ENCODE measurements at regions not wholly inside any gene's neighbourhood (a gene's known extent, or its start where the extent isn't known, plus 50 kb on each side); places are given as distances from the start of the nearest gene placed in this dataset.
"Not testable (repeated sequence)": the region's sequence is repeated elsewhere in the genome, so short reads cannot be mapped to it uniquely, and the experiment has no call there.

DNA sequence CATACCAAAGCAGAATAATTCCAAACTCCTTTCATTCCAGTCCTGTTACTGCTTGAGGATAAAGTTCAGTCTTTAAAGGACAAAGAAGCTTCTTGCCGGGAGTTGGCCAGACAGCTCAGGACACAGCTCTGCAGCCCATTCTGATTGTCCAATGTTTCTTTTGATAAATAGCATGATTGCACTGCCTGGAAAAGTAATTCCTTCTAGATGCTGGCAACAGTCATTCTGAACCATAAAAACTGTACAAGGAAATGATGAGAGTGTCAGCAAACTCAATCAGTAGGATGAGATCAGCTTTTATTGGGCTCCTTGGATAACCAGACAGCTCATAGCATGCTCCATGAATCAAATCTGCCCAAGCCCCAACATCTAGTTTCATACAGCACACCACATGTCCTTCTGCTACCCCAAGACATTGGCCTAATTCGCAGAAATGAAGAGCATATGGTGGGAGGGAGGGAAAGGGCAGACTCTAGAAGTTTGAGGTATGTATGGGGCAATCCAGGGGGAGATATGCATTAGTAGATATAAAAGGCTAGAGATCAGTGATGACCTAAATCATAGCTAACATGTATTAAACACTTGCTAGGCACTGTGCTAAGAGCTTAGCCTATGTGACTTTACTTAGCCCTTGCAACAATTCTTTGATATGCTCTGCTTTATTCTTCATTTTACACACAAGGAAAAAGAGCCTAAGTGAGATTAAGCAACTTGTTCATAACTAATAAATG, 219.9 kb upstream of the NREP start:
- DNase-seq (ENCODE audit: low read depth), result peak; percentile 87

DNA sequence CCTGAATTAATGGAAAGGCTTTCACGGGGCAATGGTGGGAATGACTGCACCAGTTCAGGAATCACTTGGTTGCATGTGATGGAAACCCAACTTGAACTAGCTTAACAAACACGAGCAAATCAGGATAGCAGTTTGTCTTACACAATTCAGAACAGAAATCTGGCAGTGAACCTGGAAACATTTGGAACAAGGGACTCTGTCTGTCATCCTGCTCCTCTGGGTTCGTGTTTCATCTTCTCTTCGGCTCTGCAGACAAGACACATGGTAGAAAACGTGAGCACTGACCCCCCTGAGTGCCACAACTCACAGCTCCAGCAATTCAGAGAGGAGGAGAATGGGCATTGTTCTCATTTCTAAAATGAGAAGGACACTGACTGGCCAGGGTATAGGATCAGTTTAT, 218.1 kb upstream of the NREP start:
- peak; percentile 35 for DNase-seq (ENCODE audit: low read depth)

DNA sequence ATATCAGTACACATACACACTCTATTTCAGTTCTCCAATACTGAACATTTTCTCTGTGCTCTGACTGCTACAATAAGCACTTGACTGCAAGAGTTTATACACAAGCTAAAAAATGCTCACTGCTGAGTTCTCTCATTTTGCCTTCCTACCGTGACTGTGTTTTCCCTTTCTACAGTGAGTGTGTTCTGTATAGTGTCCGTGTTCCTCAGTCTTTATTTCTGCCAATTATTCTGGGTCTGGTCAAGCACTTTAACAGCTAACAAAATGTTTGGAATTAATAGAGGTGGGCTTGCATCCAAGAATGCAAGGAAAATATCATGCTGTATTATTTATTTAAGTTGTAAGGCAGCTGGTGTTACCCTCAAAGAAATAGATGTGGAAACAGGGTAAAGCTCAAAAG, 217.0 kb upstream of the NREP start:
- peak; percentile 50 for DNase-seq (ENCODE audit: low read depth)

DNA sequence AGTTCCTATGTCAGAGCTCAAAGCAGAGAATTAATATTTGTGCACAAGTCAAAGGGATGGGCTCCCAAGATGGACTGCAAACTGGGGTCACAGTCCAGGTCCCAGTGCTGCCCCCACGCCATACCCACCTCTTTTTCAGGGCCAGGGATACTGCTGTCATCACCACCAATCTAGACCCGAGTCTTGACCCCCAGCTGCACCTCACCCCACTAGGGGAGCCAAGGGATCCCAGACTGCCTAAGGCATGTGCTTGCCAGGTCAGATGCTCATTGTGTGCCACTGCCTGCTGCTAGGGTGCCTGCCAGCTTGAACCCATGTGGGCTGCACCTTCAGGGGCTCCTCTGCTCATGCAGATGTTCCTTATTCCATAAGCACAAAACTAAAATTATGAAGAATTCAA, 215.6 kb upstream of the NREP start:
- no peak for DNase-seq (ENCODE audit: low read depth)

DNA sequence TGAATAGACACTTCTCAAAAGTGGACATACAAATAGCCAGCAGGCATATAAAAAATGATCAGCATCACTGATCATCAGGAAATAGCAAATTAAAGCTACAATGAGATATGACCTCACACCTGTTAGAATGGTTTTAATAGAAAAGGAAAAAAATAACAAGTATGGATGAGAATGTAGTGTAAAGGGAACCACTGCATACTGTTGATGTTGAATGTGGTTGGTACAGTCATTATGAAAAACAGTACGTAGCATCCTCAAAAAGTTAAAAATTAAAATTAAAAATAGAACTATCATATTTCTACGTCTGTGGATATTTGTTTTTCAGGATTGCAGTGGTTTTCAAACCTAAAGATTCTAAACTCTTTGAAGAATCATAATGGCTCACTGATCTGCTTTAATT, 215.1 kb upstream of the NREP start:
- DNase-seq (ENCODE audit: low read depth), result no peak

DNA sequence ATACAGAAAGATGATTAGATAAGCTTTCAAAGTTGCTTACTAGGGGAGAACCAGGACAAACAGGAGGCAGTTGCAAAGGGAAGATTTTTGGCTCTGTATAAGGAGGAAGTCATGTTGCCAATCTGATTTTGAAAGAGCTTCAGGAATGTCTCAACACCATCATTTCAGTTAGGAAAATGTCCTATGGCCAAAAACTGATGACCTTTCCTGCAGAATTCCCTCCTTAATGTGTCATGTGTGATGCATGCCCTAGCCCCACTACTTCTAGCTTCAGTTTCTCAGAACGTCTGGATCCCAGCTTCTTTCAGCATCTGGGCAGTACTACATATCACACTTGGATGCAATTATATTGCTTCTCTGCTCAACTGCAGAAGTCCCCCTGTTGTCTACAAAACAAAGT, 211.5 kb upstream of the NREP start:
- peak; percentile 83 for DNase-seq (ENCODE audit: low read depth)

DNA sequence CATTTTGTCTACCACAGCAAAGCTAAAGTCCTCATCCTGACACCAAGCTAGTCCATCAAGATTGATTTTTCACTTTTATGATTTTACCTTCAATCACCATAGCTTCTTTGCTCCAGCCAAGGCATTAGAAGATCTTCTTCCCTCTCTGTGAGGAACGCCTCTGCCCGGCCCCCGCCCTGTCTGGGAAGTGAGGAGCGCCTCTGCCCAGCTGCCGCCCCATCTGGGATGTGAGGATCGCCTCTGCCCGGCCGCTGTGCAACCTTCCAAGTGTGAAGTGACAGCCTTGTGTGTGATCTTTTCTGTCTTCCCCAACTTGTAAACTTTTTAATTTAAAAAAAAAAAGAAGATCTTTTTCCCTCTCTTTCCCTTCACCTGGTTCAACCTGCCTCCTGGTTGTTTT, 210.5 kb upstream of the NREP start:
- DNase-seq (ENCODE audit: low read depth), result no peak

DNA sequence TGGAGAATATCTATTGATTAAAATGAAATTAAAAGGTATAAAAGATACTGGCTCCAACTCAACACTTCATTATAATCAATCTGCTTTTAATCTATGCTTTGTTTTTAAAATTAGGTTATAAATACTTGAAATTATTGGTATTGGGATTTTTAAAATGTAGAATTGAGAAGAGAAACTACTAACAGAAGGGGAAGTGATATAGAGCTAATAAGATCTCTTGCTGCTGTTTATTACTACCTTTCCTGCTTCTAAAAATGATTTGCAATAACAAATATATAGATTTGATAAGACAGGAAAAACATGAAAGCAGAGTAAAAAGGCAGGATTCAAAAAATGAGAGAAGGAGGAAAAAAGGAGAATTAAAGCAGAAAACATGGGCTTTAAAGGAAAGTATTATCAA, 209.3 kb upstream of the NREP start:
- no peak for DNase-seq (ENCODE audit: low read depth)

DNA sequence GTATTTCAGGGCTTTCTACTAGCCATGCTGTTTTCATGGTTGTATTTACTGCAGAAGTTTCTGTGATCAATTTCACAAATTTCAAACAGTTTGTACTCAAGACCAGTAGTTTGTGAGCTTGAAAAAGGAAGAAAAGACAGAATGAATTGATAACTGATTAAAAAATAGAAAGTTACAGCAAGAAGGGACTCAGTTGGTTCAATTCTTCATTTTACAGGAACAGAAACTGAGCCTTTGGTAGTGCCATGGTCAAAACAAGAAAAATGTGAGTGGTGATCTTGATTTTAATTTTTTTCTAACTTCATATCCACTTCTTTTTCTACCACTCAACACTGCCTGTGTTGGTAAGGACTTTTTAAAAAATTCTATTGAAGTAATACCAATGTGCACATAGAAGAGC, 206.6 kb upstream of the NREP start:
- DNase-seq (ENCODE audit: low read depth), result no peak

DNA sequence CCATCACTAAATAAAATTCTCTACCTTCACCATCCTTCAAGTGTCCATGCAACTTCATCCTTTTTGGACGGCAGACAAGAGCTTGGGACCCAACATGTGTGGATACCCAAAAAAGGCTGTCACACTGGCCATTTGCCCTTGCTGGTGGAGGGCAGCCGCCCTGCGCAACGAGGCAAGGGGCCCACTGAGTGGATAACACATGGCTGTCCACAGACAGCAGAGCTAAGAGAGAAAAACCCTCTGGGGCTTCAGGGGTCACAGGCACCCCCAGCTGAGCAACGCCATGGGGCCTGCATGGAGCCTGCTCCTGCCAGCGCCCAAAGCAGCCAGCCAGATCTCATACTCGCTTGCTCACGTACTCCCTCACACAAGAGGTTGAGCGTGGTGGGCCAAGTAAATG, 205.9 kb upstream of the NREP start:
- no peak for DNase-seq (ENCODE audit: low read depth)

DNA sequence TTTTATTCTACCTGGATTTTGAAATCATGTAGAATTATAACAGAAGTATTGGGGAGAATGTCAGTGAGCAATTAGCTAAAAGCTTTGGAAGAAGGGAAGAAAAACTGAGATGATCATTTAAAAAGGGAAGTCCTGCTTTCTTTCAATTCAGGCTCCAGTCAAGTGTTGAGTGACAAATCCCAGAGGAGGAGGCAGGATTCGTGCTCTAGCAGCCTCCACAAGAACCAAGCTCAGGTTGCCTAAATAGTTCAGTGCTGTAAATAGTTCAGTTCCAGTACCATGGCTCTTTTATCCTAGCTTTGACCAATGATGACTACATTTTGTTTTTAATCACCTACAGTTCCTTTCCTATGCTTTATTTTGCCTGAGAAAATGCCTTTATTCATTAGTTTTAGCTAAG, 204.9 kb upstream of the NREP start:
- DNase-seq (ENCODE audit: low read depth), result no peak

DNA sequence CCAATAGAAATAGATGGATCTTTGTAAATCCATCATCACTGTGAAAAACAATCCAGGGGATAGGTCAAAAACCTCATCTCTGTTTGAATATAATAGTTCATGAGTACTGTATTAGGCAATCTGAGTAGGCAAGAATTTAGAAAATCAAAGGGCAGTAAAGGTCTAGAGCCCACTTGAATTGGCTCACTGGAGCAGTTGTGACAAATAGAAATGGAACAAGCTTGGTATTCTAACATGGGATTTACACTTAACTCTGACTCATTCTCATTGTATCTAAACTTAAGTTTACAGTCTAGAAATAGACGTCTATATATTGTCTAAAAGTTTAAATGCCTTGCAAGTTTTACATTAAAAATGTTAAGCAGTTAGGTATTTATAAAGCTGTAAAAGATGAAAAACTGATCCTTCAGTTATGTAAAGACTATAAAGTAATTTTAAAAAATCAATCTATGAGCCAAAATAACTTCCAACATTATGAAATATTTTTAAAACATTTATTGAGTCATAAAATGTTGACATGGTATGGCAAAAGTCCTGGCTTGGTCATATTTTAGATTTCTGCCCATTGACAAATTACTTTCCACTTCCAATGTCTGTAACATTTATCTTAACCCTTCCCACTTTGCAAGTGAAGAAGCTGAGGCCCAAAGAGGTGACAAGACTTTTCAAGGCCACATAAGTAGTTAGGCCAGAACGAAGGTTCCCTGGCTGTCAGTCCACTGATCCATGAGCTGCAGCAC, 203.7 kb upstream of the NREP start:
- peak; percentile 79 for DNase-seq (ENCODE audit: low read depth)

DNA sequence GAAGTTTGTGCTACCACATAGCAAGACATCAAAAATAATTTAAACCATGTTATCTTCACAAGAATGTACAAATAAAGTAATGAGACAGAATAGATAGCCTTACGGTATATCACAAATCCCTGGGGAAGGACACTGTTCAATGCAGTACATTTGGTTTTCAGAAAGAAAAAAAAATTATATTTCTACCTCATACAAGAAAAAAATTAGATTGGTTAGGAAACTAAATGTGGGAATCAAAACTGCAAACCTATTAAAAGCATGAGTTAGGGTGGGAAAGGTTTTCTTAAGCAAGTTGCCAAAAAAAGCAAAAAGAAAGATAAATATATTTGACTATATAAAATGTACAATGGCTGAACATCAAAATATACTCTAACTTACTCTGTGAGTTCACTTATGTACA, 201.9 kb upstream of the NREP start:
- no peak for DNase-seq (ENCODE audit: low read depth)

DNA sequence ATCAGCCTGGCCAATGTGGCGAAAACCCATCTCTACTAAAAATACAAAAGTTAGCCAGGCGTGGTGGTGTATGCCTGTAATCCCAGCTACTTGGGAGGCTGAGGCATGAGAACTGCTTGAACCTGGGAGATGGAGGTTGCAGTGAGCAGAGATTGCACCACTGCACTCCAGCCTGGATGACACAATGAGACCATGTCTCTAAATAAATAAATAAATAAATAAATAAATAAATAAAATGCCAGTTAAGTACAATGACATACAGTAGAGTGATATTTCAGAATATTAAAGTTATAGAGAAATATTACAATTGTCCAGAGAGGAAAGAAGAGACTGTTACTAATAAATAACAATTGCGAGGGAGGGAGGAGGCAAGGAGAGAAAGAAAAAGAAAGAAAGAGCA, 199.8 kb upstream of the NREP start:
- not testable (repeated sequence) for DNase-seq (ENCODE audit: low read depth)

DNA sequence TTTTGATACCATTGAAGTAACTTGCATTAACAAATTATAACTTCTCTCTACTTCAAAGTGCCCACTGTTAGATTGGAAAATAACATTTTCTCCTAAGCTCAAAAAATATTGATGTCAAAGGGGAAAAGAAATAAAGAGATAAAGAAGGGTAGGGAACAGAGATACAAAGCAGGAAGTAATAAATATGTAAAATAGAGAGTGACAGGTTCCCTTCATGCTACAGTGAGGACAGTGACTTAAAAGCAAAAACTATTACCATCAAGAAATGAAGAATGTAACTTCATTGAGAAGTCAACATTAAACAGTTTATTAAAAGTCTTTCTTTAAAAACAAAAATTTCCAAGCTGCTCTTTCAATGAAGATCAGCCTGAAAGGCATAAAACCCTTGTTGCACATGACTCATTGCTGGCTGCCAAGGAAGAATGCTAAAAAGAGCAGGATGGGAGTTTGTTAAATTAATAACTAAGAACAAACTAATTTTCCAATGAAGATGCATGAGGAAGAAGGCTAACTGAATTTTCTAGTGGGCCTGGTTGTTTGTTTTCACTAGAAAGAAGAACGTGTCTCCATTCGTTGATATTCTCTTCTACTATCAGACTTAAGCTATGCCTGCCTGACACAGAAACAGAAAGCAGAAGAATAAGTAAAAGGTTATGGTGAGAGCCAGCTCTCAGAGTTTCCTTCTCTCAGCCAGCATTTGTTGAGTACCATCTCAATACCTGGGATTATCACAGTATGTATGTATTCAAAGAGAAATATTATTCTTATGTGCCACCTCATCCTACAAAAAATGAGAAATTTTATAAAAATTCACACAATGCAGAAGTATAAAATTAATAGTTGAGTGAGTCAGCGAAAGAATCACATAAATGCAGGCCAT, 197.8 kb upstream of the NREP start:
- DNase-seq (ENCODE audit: low read depth), result peak; percentile 79

DNA sequence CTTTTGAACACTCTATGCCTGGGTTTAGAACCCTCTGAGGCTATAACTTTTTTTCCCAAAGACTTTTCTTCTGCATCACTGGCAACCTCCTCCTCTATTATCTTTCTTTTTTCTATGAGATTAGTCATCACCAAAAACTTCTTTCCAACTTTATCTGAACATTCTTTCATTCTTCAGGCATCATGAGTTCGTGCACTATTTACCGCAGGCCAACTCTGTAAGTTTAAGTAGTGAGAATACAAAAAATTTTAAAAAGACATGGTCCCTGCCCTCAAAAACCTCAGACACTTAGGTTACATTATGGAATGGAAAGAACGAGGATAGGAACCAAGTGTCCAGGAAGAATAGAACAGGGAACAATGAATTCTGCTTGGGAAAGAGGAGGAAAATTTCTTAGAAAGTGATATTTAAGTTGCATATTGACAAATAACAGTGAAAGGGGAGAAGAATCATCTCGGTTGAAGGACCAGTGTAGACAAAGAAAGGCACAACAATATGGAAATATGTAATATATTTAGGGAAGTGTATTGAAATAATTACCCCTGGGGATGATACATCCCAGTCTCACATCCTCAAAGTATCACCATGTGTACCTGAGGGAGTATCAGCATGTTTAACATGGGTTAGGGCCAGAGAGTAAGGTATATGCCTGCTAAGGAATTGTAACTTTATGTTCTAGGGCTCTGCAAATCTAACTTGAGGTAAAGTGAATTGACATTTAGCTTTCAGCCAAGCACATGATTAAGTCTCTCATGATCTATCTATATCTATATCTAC, 196.5 kb upstream of the NREP start:
- peak; percentile 97 for DNase-seq (ENCODE audit: low read depth)

DNA sequence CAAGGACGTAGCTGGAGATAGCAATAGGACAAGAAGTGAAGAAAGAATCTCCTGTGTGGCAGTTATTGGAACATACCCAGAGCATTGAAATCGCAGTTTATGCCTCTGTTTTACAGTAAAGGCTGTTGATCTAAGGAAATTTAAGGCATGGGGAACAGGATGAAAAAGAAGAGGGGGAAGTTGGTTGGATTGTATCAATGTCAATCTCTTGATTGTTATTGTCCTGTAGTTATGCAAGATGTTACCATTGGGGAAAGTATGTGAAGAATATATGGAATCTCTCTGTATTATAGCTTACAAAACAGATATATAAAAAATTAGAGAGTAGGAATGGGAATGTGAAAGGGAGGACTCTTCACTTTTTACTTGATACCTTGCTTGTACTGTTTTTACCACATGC, 195.6 kb upstream of the NREP start:
- DNase-seq (ENCODE audit: low read depth), result peak; percentile 47

DNA sequence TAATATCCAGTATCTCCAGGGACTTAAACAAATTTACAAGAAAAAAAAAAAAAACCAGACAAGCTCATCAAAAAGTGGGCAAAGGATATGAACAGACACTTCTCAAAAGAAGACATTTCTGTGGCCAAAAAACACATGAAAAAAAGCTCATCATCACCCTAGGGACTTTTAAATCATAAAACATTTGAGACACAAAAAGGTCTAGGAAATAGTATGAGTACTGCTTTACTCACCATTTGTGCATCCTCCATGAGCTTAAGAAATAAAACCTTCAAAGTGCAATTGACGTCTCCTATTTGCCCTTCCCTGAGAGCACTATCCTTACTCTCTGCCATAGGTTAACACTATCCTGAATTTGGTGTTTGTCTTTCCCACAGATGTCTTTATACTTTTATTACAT, 193.7 kb upstream of the NREP start:
- peak; percentile 83 for DNase-seq (ENCODE audit: low read depth)

DNA sequence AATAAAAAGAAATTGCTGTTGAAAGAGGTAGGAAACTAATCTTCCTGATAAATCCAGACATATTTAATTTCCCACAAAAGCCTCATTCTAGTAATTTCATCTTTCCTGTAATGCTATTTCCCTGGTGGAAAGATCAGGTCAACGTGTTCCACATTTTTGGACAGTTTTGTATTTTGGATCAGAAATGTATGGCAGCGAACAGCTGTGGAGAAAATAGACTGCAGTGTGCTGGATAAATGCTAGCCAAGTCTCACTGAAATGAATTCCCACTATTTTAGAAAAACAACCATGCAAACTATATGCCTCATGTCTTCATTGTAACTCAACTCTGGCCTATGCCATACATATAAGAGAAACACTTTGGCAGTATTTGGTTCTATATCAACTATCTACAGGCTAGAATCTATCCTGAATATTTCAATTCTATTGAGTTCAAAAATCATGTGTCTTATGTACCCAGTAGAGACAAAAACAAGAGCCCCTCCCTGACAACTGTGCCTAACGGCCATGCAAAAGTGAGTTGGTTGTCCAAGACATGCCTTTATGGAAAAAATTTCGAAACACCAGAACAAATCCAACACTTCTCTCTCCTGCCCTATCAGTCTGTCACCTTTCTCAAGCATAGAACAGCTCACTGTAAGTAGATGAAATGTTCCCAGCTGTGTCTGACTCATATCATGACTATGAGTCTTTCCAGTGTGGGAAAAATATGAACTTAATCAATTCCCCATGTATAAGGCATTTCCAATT, 191.3 kb upstream of the NREP start:
- peak; percentile 98 for DNase-seq (ENCODE audit: low read depth)

DNA sequence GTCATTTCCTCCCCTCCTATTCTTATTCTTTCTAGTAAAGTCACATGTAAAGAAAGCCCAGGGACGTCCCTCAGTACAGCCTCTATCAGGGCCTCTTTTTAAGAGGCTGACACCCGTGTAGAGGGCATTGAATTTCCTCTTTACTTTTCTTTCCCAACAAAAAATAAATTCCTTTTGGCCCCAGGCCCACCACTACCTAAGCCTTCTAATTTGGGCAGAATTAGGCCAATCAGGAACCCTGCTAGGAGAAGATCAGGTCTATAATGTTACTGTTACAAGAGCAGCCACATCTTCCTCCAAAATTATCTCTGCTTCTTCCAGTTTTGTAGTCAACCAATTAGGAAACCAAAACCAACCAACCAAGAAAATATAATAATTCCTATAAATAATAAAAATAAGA, 189.6 kb upstream of the NREP start:
- no peak for DNase-seq (ENCODE audit: low read depth)

DNA sequence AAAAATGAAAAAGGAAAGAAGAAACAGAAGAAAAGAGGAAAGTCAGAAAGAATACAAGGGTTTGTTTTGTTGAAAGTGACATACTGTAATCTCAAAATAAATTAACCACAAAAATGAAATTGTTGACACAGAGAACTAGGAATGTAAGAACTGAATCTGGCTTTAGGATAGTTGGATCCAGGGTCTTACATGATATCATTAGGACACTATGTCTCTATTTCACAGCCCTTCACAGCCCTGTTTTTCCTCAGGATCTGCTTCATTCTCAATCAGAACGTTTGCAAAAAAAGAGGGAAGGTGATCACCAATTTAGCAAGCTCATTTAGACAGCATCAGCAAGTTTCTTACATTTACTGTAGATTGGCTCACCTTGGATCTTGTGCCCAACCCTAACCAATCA, 188.5 kb upstream of the NREP start:
- peak; percentile 75 for DNase-seq (ENCODE audit: low read depth)

All from EH (cell line).